ENCODE measurements at regions not wholly inside any gene's neighbourhood (a gene's known extent, or its start where the extent isn't known, plus 50 kb on each side); places are given as distances from the start of the nearest gene placed in this dataset.
A peak's percentile ranks its signal among the peaks of the same experiment; 100 is the strongest.

GRCh38 chr16:87062569-87063442 is 254.4 kb downstream of the C16orf95 start:
- TF ChIP-seq POLR2A (IDR thresholded peaks at IDR 0.05) (no peak), CTCF (IDR thresholded peaks at IDR 0.05) (peak; percentile 31 to 47 (median 34))

Measured in ovary (tissue), 3 donors.